ENCODE measurements at regions not wholly inside any gene's neighbourhood (a gene's known extent, or its start where the extent isn't known, plus 50 kb on each side); places are given as distances from the start of the nearest gene placed in this dataset.

- no peak for DNase-seq
Observed at GRCh38 chr2:121082191-121082590, 202.8 kb downstream of the TFCP2L1 start.

- DNase-seq = no peak
Observed at GRCh38 chr2:121084130-121084680, 200.8 kb downstream of the TFCP2L1 start.

- no peak for DNase-seq
Observed at GRCh38 chr2:121085801-121086200, 199.2 kb downstream of the TFCP2L1 start.

GRCh38 chr2:121086450-121086849 is 198.6 kb downstream of the TFCP2L1 start:
- DNase-seq = no peak

- DNase-seq = no peak
Observed at GRCh38 chr2:121087117-121087516, 197.9 kb downstream of the TFCP2L1 start.

- no peak for DNase-seq
Observed at GRCh38 chr2:121088251-121089165, 196.5 kb downstream of the TFCP2L1 start.

GRCh38 chr2:121089166-121089510 is 195.9 kb downstream of the TFCP2L1 start:
- no peak for DNase-seq

GRCh38 chr2:121090088-121090715 is 194.8 kb downstream of the TFCP2L1 start:
- no peak for DNase-seq

GRCh38 chr2:121092095-121092494 is 192.9 kb downstream of the TFCP2L1 start:
- DNase-seq = no peak

- DNase-seq = no peak
Observed at GRCh38 chr2:121093692-121094091, 191.3 kb downstream of the TFCP2L1 start.

- no peak for DNase-seq
Observed at GRCh38 chr2:121094101-121094500, 190.9 kb downstream of the TFCP2L1 start.

GRCh38 chr2:121094845-121095244 is 190.2 kb downstream of the TFCP2L1 start:
- DNase-seq = no peak

- DNase-seq = peak; percentile 82
Observed at GRCh38 chr2:121095257-121096080, 189.5 kb downstream of the TFCP2L1 start.

- no peak for DNase-seq
Observed at GRCh38 chr2:121096611-121097010, 188.4 kb downstream of the TFCP2L1 start.

- DNase-seq = no peak
Observed at GRCh38 chr2:121098556-121098955, 186.4 kb downstream of the TFCP2L1 start.

- peak; percentile 80 for DNase-seq
Observed at GRCh38 chr2:121099329-121100290, 185.4 kb downstream of the TFCP2L1 start.

GRCh38 chr2:121101093-121101715 is 183.8 kb downstream of the TFCP2L1 start:
- no peak for DNase-seq

- no peak for DNase-seq
Observed at GRCh38 chr2:121102941-121103340, 182.1 kb downstream of the TFCP2L1 start.

GRCh38 chr2:121103960-121104359 is 181.0 kb downstream of the TFCP2L1 start:
- DNase-seq = no peak

GRCh38 chr2:121104721-121105141 is 180.3 kb downstream of the TFCP2L1 start:
- no peak for DNase-seq

GRCh38 chr2:121110924-121111323 is 174.1 kb downstream of the TFCP2L1 start:
- no peak for DNase-seq

Measured in 8988T (cell line).